Keratinocyte (primary cell): ENCODE measurements at regions not wholly inside any gene's neighbourhood (a gene's known extent, or its start where the extent isn't known, plus 50 kb on each side); places are given as distances from the start of the nearest gene placed in this dataset.

Experiments
- CTCF ChIP-seq, 3 experiments: IDR thresholded peaks in 1 of 3; conservative IDR thresholded peaks in 1 of 3; optimal IDR thresholded peaks in 1 of 3; 2 replicates in 2 of 3; 3 replicates in 1 of 3; pipeline versions ENCODE3 to v1.5.1; 2011; ENCODE audit warnings: low read length in 3 of 3, mild to moderate bottlenecking in 3 of 3, moderate library complexity in 2 of 3, control low read depth in 1 of 3, inconsistent platforms in 1 of 3; ENCODE audit not compliant: insufficient read depth in 2 of 3; ENCODE audit errors: extremely low read depth in 1 of 3
- EZH2 ChIP-seq: IDR thresholded peaks from one replicate; pipeline ENCODE4 v1.6.1; 2012; ENCODE audit warnings: inconsistent platforms, mild to moderate bottlenecking, low read length, moderate library complexity

- TF ChIP-seq CTCF (optimal IDR thresholded peaks at IDR 0.05 in 1 of 3, IDR thresholded peaks at IDR 0.05 in 1 of 3, conservative IDR thresholded peaks at IDR 0.05 in 1 of 3; ENCODE audit: extremely low read depth in 1 of 3, insufficient read depth in 2 of 3, low read length in 3 of 3) (no peak), EZH2 (no peak)
These were observed 397.5 kb downstream of the HTR1A start for GRCh38 chr5:63564789-63565188.
